Upper lobe of right lung (tissue), 1 donor: ENCODE measurements at regions not wholly inside any gene's neighbourhood (a gene's known extent, or its start where the extent isn't known, plus 50 kb on each side); places are given as distances from the start of the nearest gene placed in this dataset.

Source experiments
- ATAC-seq: fragments of 200-7000 bp; cut with Tn5 transposase; one replicate; pipeline ENCODE4 v1.9.1; 2020; ENCODE audit warnings: mild to moderate bottlenecking, moderate library complexity
- DNase-seq: peaks from one replicate; pipeline ENCODE4 v3.0.0-alpha.2; 2020
- H3K27ac ChIP-seq: fragments of 200-600 bp; one replicate; pipeline ENCODE4 v1.8.0; 2022
- H3K27me3 ChIP-seq: fragments of 200-600 bp; one replicate; pipeline ENCODE4 v1.8.0; 2022; ENCODE audit warnings: mild to moderate bottlenecking
- H3K36me3 ChIP-seq: fragments of 200-600 bp; one replicate; pipeline ENCODE4 v1.8.0; 2022
- H3K4me1 ChIP-seq: fragments of 200-600 bp; one replicate; pipeline ENCODE4 v1.8.0; 2022
- H3K4me3 ChIP-seq: fragments of 200-600 bp; one replicate; pipeline ENCODE4 v1.8.0; 2022; ENCODE audit warnings: mild to moderate bottlenecking
- H3K9me3 ChIP-seq: fragments of 200-600 bp; one replicate; pipeline ENCODE4 v1.8.0; 2022
- CTCF ChIP-seq: fragments of 200-600 bp; IDR thresholded peaks from one replicate; pipeline ENCODE4 v1.8.0; 2022; ENCODE audit warnings: antibody characterized with exemption
- intact Hi-C: fragments of 100-400 bp; cut with DNase I; formaldehyde crosslinking; loops from one replicate; pipeline ENCODE4 v1.11.0; 2022
- donor health status: DM: no; HTN: yes; CAD: no; lungs with severe emphysema.

GRCh38 chr1:29903548-29904166 lies 667.3 kb downstream of the PTPRU start:
- Histone ChIP-seq H3K27me3 (peaks cover 19% of the 10 kb centered on the region), H3K4me3 (no peak overlapping the region), H3K4me1 (no peaks in the 10 kb centered on the region), H3K9me3 (no peaks in the 10 kb centered on the region), H3K36me3 (no peaks in the 10 kb centered on the region), H3K27ac (no peak overlapping the region)
- no peak for TF ChIP-seq CTCF
- DNase-seq (no peak), ATAC-seq (peak; percentile 45)
- intact Hi-C loops, result no loop called here

GRCh38 chr1:29901624-29902325 lies 665.5 kb downstream of the PTPRU start:
- no peak for TF ChIP-seq CTCF
- intact Hi-C loops, result no loop called here
- Histone ChIP-seq H3K9me3 (no peaks in the 10 kb centered on the region), H3K27me3 (peaks cover 19% of the 10 kb centered on the region), H3K27ac (no peak overlapping the region), H3K36me3 (no peaks in the 10 kb centered on the region), H3K4me1 (no peaks in the 10 kb centered on the region), H3K4me3 (no peak overlapping the region)
- ATAC-seq, result no peak
- no peak for DNase-seq

- Histone ChIP-seq H3K27me3 (peaks cover 27% of the 10 kb centered on the region), H3K36me3 (no peaks in the 10 kb centered on the region), H3K4me3 (no peak overlapping the region), H3K27ac (no peak overlapping the region), H3K9me3 (no peaks in the 10 kb centered on the region), H3K4me1 (no peaks in the 10 kb centered on the region)
- intact Hi-C loops, result no loop called here
- no peak for TF ChIP-seq CTCF
- DNase-seq (no peak), ATAC-seq (no peak)
Observed at GRCh38 chr1:29900712-29901111, 664.4 kb downstream of the PTPRU start.

- Histone ChIP-seq H3K36me3 (no peaks in the 10 kb centered on the region), H3K9me3 (no peaks in the 10 kb centered on the region), H3K27me3 (peaks cover 27% of the 10 kb centered on the region), H3K4me3 (no peak overlapping the region), H3K27ac (no peak overlapping the region), H3K4me1 (no peaks in the 10 kb centered on the region)
- ATAC-seq (no peak), DNase-seq (no peak)
- intact Hi-C loops, result no loop called here
- TF ChIP-seq CTCF, result no peak
Observed at GRCh38 chr1:29900104-29900679, 663.9 kb downstream of the PTPRU start.

- Histone ChIP-seq H3K4me3 (no peak overlapping the region), H3K4me1 (no peaks in the 10 kb centered on the region), H3K36me3 (no peaks in the 10 kb centered on the region), H3K9me3 (no peaks in the 10 kb centered on the region), H3K27me3 (peaks cover 22% of the 10 kb centered on the region), H3K27ac (no peak overlapping the region)
- ATAC-seq (peak; percentile 56), DNase-seq (no peak)
- intact Hi-C loops, result no loop called here
- no peak for TF ChIP-seq CTCF
Observed at GRCh38 chr1:29896791-29897714, 660.7 kb downstream of the PTPRU start.
